ENCODE measurements at regions not wholly inside any gene's neighbourhood (a gene's known extent, or its start where the extent isn't known, plus 50 kb on each side); places are given as distances from the start of the nearest gene placed in this dataset.
"Not testable (repeated sequence)": the region's sequence is repeated elsewhere in the genome, so short reads cannot be mapped to it uniquely, and the experiment has no call there.

DNA sequence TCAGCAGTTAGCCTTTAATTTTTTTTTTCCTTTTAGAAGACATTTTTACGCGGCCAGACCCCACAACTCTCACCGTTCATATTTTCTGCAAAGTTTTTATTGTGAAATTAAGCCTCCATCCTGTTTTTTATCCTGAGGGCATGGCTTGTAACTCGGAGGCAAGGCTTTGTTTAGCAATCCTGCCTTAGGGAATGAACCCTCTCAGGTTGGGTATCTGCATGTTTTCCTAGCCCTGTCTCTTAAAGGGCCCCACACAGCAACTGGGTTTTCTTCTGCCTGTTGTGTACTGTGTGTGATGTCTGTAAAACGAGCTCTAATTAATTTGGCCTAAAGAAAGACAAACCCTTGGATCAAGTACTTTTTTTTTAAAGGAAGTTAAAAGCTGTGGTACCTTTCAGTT, 130.2 kb upstream of the COBL start:
- no peak for DNase-seq (ENCODE audit: low read depth)

DNA sequence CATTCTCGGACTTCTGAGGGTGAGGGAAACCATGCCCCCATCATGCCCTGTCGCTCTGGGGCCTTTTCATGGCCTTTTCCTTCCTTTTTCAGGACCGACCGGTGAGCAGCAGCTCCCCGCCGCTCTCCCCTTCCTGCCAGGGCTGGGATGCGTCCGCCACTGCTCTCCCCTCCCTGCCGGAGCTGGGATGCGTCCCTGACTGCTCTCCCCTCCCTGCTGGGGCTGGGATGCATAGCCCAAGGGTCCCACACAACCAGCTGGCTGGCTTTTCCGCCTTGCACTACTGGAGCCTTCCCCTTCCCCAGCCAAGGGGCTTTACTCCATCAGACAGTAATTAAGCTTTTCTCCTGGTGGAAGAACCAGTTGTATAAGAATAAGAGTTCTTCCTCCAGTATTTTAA, 129.7 kb upstream of the COBL start:
- DNase-seq (ENCODE audit: low read depth) = no peak

DNA sequence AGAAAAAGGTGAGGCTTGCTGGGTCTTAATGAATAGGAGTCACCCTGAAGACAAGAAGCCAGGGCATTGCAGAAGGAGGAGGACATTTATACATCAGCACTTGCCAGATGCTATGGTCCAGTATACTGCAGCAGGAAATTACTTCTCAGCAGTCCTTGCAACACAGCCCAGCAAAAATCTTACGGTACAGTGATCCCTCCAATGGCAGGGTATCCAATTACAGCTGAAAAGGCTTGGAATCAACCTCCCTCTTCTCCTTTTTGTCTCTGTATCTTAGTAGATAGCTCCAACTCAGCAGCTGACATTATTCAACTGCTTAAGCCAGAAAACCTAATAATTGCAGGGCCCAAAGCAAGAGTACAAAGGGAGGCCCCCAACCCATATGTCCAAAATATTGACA, 128.3 kb upstream of the COBL start:
- DNase-seq (ENCODE audit: low read depth) = no peak

DNA sequence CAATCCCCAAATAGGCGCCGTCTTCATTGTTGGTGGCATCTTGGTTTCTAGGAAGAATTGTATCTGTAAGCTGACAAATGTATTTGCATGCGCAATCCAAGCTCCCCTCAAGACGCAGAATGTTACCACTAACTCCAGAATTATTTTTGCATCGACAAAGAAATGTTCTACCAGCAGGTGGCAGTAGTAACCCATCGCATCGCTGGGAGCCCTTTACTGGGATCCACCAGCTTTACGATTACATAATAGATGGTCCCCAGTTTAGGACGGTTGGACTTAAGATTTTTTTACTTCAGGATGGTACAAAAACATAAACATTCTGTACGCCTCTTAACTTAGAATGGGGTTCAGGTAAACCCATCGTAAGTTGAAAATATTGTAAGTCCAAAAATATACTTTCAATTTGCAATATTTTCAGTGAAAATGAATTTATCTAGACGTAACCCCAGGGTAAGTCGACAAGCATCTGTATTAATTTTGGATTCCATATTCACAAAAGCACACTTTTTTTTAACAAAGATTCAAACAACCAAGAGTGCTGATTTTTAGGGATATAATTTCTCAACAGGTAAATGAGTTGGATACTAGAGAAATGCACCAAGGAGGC, 114.0 kb upstream of the COBL start:
- peak; percentile 12 for DNase-seq (ENCODE audit: low read depth)

DNA sequence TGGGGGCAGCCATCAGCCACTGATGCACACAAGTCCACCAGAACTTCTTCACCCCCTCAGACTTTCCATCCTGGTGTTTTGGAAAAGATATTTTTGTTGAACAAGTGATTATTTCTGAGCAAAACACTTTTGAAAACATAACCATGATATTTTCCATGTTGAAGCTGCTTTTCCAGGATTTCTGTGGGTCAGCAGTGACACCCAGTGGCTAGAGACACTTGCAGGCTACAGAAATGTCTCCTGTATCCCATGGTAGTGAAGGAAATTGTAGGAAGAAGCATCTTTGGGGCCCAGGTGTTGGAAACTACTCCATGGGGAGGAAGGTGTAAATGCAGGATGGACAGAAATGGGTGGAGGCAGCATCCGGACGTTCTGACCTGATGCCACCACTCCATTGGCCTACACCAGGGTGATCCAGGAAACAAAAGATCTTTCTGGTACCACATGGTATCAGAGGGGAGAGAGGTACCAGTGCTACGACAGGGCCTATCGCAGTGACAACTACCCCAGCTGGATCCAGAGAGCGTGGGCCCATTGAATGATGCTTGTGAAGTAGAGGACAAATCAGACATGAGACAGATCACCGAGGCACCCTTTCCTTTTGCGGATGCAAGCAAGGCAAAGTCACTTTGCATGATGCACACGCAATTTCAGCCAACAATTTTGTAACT, 111.7 kb upstream of the COBL start:
- DNase-seq (ENCODE audit: low read depth) = no peak

DNA sequence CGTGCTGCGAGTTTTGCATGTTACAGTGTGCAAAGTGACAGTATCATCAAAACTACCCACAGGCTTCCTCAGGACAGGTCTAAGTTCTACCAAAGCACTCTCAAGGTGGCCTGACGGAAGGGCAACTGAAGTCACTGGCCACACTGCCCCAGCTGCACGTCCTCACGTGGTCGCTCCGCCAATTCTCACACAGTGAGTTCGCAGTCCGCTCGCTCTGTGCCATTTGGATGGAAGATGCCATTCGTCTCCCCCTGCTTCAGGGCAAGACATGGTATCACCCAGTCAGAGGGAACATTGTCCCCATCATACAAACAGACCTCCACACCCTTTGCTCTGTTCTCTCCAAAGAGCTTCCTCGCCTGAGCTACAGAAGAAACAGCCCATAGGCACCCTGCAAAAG, 109.6 kb upstream of the COBL start:
- no peak for DNase-seq (ENCODE audit: low read depth)

DNA sequence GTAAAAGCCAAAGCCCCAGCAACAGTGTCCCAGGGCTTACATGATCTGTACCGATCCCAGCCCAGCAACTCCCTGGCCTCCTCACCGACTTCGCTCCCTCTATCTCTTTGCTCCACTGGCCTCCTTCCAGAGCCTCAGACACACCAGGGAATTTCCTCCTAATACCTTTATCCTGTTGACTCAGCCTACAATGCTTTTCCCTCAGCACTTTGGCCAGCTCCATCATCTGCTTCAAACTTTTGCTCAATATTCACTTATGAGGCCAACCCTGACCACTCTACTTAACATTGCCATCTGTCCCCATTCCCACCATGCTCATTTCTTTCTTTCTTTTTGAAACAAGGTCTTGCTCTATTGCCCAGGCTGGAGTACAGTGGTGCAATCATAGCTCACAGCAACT, 93.3 kb upstream of the COBL start:
- not testable (repeated sequence) for DNase-seq (ENCODE audit: low read depth)

DNA sequence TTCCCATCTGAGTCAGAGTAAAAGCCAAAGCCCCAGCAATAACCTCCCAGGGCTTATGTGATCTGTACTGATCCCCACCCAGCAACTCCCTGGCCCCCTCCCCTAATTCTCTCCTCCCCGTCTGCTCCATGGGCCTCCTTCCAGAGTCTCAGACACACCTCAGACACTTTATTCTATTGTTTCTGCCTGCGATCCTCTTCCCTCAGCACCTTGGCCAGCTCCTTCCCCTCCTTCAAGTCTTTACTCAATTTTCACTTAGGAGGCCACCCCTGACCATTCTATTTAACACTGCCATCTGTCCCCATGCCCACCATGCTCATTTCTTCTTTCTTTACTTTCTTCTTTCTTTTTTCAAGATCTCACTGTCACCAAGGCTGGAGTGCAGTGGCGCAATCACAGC, 81.0 kb upstream of the COBL start:
- not testable (repeated sequence) for DNase-seq (ENCODE audit: low read depth)

DNA sequence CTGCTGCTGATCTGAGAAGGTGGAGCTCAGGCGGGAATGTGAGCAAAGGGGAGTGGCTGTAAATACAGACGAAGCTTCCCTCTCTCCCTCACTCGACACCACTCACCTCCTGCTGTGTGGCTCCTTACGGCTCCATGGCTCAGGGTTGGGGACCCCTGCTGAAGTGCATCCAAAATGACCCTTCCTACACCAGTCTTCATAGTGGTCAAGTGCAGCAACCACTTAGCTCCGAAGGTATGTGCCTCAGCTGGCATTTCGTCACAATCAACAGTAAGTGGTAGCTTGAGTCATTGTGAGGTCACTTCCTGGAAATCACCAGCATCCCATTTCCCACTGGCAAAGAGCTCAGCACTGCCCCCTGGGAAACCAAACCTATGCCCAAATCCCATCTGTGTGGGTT, 76.4 kb upstream of the COBL start:
- DNase-seq (ENCODE audit: low read depth) = not testable (repeated sequence)

DNA sequence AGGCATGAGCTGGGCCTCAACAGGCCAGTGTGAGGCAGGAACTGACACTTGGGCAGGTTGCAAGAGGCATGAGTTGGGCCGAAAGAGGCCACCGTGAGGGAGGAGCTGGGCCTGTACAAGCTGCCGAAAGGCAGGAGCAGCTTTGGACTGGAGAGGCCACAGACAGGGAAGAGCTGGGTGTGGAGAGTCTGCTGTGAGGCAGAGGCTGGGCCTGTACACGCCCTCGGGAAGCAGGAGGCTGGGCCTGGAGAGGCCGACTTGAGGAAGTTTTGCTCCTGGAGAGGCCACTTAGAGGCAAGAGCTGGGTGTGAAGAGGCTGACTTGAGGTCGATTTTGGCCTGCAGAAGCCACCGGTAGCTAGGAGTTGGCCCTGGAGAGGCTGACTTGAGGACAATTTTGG, 73.3 kb upstream of the COBL start:
- not testable (repeated sequence) for DNase-seq (ENCODE audit: low read depth)

DNA sequence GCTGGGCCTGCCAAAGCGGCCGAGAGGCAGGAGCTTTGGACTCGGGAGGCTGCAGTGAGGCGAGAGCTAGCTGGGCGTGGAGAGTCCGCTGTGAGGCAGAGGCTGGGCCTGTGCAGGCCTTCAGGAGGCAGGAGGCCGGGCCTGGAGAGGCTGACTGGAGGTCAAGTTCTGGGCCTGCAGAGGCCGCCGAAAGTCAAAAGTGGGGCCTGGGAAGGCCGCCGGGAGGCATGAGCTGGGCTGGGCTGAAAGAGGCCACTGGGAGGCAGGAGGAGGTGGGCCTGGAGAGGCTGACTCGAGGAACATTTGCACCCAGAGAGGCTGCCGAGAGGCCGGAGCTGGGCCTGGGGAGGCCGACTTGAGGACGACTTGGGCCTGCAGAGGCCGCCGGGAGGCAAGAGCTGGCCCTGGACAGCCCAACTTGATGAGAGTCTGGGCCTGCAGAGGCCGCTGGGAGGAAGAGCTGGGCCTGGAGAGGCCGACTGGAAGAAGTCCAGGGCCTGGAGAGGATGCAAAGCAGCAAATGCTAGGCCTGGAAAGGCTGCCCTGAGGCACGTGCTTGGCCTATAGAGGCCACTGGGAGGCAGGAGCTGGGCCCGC, 72.7 kb upstream of the COBL start:
- not testable (repeated sequence) for DNase-seq (ENCODE audit: low read depth)

DNA sequence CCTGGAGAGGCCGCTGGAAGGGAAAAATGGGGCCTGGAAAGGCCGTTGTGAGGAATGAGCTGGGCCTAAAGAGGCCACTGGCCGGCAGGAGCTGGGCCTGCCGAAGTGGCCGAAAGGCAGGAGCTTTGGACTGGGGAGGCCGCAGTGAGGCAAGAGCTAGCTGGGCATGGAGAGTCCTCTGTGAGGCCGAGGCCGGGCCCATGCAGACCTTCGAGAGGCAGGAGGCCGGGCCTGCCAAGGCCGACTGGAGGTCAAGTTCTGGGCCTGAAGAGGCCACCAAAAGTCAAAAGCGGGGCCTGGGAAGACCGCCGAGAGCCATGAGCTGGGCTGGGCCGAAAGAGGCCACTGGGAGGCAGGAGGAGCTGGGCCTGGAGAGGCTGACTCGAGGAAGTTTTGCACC, 71.6 kb upstream of the COBL start:
- not testable (repeated sequence) for DNase-seq (ENCODE audit: low read depth)

DNA sequence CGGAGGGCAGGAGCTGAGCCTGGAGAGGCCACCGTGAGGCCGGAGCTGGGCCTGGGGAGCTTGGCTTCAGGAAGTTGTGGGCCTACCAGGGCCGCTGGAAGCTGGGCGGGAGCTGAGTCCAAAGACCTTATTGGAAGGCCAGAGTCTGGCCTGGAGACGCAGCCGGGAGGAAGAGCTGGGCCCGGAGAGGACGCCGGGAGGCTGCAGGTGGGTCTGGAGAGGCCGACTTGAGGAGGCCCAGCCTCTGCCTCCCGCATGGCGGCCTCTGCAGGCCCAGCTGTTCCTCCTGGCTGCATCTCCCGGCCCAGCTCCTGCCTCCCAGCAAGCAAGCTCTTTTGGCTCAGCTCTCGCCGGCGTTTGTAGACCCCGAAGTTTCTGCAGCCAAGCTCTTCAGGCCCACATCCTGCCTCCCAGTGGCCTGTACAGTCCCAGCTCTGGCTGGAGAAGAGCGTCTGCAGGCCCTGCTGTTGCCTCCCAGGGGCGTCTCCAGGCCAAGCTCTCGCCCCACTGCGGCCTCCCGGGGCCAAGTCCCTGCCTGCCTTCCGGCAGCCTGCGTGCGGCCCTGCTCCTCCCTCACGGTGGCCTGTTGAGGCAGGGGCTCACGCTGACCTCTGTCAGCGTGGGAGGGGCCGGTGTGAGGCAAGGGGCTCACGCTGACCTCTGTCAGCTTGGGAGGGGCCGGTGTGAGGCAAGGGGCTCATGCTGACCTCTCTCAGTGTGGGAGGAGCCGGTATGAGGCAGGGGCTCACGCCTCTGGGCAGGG, 70.4 kb upstream of the COBL start:
- DNase-seq (ENCODE audit: low read depth) = not testable (repeated sequence)

DNA sequence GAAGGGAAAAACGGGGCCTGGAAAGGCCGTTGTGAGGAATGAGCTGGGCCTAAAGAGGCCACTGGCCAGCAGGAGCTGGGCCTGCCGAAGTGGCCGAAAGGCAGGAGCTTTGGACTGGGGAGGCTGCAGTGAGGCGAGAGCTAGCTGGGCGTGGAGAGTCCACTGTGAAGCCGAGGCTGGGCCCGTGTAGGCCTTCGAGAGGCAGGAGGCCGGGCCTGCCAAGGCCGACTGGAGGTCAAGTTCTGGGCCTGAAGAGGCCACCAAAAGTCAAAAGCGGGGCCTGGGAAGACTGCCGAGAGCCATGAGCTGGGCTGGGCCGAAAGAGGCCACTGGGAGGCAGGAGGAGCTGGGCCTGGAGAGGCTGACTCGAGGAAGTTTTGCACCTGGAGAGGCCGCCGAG, 69.6 kb upstream of the COBL start:
- not testable (repeated sequence) for DNase-seq (ENCODE audit: low read depth)

DNA sequence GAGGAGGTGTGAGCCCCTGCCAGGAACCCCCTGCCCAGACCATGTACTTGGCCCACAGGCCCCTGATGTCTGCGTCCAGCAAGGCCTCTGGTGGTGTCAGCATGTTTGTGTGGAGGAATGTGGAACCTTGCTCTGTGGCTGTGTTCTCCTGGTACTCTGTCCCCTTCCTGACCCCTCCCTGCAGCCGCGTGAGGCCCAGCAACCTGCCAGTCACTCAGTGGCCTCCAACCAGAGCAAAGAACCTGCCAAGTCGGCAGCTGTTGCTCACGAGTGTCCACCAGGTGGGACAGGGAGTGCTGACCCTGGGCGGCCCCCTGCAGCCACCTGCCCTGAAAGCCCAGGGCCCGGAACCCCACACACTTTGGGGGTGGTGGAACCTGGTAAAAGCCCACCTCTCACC, 65.6 kb upstream of the COBL start:
- DNase-seq (ENCODE audit: low read depth) = not testable (repeated sequence)

DNA sequence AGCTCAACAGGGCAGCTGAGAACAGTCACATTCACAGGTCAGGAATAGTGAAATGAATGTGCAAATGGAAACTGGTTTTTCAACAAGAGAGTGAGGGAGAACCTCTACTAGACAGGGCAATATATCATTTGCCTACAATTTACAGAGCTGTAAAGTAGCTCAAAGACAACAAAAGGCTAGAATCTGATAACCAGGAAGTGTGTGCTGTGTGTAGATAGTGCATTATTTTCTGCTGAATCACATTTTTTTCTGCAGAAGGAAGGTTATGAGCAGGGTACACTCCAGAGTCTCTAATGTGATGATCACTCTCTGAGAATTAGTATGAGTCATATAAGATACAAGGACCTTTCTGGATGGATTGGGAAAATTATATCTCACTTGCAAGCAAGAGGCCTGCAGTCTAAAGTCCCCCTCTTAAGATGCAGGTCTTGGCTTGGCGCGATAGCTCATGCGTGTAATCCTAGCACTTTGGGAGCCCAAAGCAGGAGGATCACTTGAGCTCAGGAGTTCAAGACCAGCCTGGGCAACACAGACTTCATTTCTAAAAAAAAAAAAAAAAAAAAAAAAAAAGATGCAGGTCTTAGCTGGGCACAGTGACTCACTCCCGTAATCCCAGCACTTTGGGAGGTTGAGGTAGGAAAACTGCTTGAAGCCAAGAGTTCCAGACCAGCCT, 59.9 kb upstream of the COBL start:
- DNase-seq (ENCODE audit: low read depth) = no peak

DNA sequence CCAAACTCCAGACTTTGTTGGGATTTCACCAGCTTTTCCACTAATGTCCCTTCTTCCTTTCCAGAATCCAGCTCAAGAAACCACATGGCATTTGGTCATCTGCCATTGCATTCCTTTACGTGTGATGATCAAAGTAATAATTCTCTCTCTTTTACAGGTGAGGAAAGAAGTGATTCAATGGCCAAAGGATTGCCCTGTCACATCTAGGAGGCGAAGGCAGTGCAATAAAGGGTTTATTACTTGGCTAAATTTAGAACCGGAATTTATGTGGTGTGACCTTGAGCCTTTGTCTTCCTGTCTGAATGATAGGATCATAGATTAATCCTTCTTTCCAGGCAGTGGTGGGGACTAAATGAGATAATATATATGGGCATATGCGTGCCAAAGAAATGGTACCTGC, 58.3 kb upstream of the COBL start:
- DNase-seq (ENCODE audit: low read depth) = no peak

DNA sequence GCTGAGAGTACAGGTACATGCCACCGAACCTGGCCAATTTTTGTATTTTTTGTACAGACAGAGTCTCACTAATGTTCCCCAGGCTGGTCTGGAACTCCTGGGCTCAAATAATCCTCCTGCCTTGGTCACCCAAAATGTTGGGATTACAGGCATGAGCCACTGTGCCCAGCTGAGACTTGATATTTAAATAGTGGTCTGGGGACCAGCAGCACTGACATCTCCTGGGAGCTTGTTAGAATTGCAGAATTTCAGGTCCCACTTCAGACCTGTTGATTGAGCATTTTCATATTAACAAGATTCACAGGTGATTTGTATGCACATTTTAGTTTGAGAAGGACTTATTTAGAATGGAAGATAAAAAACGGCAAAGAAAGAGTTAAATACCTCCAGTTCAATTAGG, 57.0 kb upstream of the COBL start:
- DNase-seq (ENCODE audit: low read depth) = not testable (repeated sequence)

DNA sequence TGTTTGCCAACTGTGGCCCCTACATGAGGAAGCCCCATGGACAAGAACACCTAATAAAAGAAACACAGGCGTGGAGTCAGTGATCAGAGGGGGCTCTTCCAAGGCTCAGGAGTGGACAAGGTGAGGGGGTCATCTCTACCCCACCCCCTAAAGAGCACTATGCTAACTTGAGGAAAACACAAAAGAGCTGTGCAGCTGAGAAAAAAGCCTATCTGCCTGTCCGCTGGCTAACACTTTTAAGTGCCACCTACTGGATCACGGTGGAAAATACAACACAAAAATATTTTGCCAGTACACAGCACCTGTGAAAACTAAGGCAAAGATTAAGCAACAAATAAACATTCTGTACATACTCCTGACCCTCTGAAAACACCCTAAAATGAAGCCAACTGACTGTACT, 53.1 kb upstream of the COBL start:
- no peak for DNase-seq (ENCODE audit: low read depth)

DNA sequence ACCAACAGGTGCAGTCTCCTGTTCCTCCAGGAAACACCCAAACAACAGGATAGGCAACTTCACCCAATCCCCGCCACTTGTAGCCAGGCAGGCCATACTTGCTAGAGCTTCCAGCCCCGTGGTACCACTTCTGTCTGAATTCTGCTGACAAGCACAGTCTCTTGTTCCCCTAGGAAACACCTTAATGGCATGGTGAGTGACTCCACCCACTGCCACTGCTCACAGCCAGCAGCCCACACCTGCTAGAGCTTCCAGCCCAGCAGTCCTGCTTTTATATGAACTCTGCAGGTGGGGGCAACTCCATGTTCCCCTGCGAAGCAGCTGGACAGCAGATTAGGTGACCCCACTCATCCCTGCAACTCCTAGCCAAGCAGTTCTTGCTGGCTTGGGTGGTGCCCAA, 52.6 kb upstream of the COBL start:
- not testable (repeated sequence) for DNase-seq (ENCODE audit: low read depth)

DNA sequence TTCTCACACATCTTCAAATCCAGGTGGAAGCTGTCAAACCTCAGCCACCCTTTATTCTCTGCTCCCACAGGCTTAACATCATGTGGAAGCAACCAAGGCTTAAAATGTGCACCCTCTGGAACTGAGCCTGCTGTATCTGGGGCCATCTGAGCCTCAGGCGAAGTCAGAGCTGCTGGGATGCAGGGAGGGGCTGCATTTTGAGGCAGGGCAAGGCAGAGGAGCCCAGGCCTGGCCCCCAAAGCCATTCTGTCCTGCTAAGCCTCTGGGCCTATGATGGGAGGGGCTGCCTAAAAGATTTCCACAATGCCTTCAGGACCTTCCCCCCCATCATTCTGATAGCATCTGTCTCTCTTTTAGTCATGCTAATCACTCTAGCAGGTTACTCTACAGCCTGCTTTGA, 51.7 kb upstream of the COBL start:
- DNase-seq (ENCODE audit: low read depth) = no peak

DNA sequence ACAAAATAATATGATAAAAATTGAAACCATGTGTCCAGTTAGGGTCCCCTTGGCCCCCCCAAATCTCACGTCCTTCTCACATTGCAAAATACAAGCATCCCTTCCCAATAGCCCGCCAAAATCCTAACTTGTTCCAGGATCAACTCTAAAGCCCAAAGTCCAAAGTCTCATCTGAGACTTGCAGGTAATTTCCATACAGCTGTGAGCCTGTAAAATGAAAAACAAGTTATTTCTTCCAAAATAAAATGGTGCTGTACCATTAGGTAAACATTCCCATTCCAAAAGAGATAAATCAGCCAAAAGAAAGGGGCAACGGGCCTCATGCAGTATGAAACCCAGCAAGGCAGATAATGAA, 51.0 kb upstream of the COBL start:
- DNase-seq (ENCODE audit: low read depth) = no peak

Measured in activated T-cell treated with anti-CD3 and anti-CD28 coated beads for 1 hour (primary cell).